ENCODE measurements at regions not wholly inside any gene's neighbourhood (a gene's known extent, or its start where the extent isn't known, plus 50 kb on each side); places are given as distances from the start of the nearest gene placed in this dataset.

DNA sequence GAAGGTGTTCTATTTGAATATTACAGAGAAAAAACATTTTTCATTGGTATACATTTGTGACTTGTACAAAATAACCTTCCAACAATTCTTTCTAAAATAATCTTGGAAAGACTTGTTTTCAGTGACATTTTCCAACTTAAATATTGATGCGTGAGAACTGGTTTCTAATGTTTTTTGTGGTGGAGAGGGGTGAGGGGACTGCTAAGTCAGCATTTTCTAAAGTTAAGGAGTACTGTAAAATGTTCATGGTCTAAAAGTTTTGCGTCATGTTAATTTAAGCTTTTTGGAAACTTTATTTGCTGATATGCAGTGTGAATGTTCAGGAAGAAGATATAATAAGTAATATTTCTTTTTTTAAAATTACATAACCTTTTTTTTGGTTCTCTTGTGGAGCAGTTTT, 229.3 kb downstream of the MAGEB5 start:
- TF ChIP-seq, protein P1, sequence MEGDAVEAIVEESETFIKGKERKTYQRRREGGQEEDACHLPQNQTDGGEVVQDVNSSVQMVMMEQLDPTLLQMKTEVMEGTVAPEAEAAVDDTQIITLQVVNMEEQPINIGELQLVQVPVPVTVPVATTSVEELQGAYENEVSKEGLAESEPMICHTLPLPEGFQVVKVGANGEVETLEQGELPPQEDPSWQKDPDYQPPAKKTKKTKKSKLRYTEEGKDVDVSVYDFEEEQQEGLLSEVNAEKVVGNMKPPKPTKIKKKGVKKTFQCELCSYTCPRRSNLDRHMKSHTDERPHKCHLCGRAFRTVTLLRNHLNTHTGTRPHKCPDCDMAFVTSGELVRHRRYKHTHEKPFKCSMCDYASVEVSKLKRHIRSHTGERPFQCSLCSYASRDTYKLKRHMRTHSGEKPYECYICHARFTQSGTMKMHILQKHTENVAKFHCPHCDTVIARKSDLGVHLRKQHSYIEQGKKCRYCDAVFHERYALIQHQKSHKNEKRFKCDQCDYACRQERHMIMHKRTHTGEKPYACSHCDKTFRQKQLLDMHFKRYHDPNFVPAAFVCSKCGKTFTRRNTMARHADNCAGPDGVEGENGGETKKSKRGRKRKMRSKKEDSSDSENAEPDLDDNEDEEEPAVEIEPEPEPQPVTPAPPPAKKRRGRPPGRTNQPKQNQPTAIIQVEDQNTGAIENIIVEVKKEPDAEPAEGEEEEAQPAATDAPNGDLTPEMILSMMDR (IDR thresholded peaks at IDR 0.05; ENCODE audit: low read depth, low read length, poor library complexity, severe bottlenecking) = no peak
- TF ChIP-seq EZH2phosphoT487 (IDR thresholded peaks at IDR 0.05; ENCODE audit: borderline replicate concordance, low read length) = no peak
